Left colon (tissue), 2 donors: ENCODE measurements at regions not wholly inside any gene's neighbourhood (a gene's known extent, or its start where the extent isn't known, plus 50 kb on each side); places are given as distances from the start of the nearest gene placed in this dataset.

Experiments used
- ATAC-seq: fragments of 200-7000 bp; cut with Tn5 transposase; one replicate; pipeline ENCODE4 v1.9.1; 2020; ENCODE audit warnings: mild to moderate bottlenecking, moderate library complexity
- DNase-seq, 2 donors: peaks; one replicate each; pipeline ENCODE4 v3.0.0-alpha.2; 2020
- intact Hi-C, 2 donors: fragments of 100-400 bp; cut with DNase I in 1 of 2; cut with micrococcal nuclease in 1 of 2; formaldehyde crosslinking; loops; one replicate each; pipeline versions ENCODE4 v1.11.2 to v1.14.0; 2022; cut with DNase I, micrococcal nuclease
- donor health status: DM: no; HTN: no; CAD: no.
- donor health status: DM: yes; HTN: yes; CAD: no.

- intact Hi-C loops: no loop called here
- DNase-seq: no peak
- no peak for ATAC-seq
Measured at GRCh38 chr13:65914716-65915115, 1315.4 kb downstream of the PCDH9 start.

- intact Hi-C loops: no loop called here
Measured at GRCh38 chr13:65913173-65913572, 1317.0 kb downstream of the PCDH9 start.

GRCh38 chr13:65912516-65912915 is 1317.6 kb downstream of the PCDH9 start:
- DNase-seq (no peak), ATAC-seq (no peak)
- intact Hi-C loops: no loop called here

More at GRCh38 chr13:65913173-65913572, 1317.0 kb downstream of the PCDH9 start:
- ATAC-seq: no peak
- DNase-seq: no peak

- intact Hi-C loops: no loop called here
- ATAC-seq: no peak
- no peak for DNase-seq
Measured at GRCh38 chr13:65911546-65912193, 1318.5 kb downstream of the PCDH9 start.

- intact Hi-C loops: no loop called here
- DNase-seq (no peak), ATAC-seq (no peak)
Measured at GRCh38 chr13:65909501-65909900, 1320.6 kb downstream of the PCDH9 start.

- intact Hi-C loops: no loop called here
- no peak for ATAC-seq
- no peak for DNase-seq
Measured at GRCh38 chr13:65907666-65908525, 1322.2 kb downstream of the PCDH9 start.

GRCh38 chr13:65901723-65902122 is 1328.4 kb downstream of the PCDH9 start:
- intact Hi-C loops: no loop called here
- no peak for ATAC-seq
- no peak for DNase-seq

- no peak for ATAC-seq
- intact Hi-C loops: no loop called here
- DNase-seq: no peak
Measured at GRCh38 chr13:65894049-65894448, 1336.1 kb downstream of the PCDH9 start.

- DNase-seq (no peak), ATAC-seq (no peak)
- intact Hi-C loops: no loop called here
Measured at GRCh38 chr13:65892859-65893258, 1337.3 kb downstream of the PCDH9 start.

- intact Hi-C loops: no loop called here
- DNase-seq (no peak), ATAC-seq (no peak)
Measured at GRCh38 chr13:65889368-65889767, 1340.8 kb downstream of the PCDH9 start.

GRCh38 chr13:65882810-65883209 is 1347.3 kb downstream of the PCDH9 start:
- no peak for DNase-seq
- ATAC-seq: no peak
- intact Hi-C loops: no loop called here

GRCh38 chr13:65881561-65882155 is 1348.5 kb downstream of the PCDH9 start:
- no peak for ATAC-seq
- no peak for DNase-seq
- intact Hi-C loops: no loop called here

GRCh38 chr13:65875031-65875430 is 1355.1 kb downstream of the PCDH9 start:
- no peak for ATAC-seq
- DNase-seq: no peak
- intact Hi-C loops: no loop called here

- no peak for DNase-seq
- no peak for ATAC-seq
- intact Hi-C loops: no loop called here
Measured at GRCh38 chr13:65872448-65872847, 1357.7 kb downstream of the PCDH9 start.

GRCh38 chr13:65868884-65869283 is 1361.3 kb downstream of the PCDH9 start:
- intact Hi-C loops: no loop called here
- DNase-seq (no peak), ATAC-seq (no peak)

- no peak for DNase-seq
- ATAC-seq: no peak
- intact Hi-C loops: no loop called here
Measured at GRCh38 chr13:65868099-65868498, 1362.0 kb downstream of the PCDH9 start.

GRCh38 chr13:65866138-65866537 is 1364.0 kb downstream of the PCDH9 start:
- intact Hi-C loops: no loop called here
- DNase-seq: no peak
- no peak for ATAC-seq

GRCh38 chr13:65865206-65865605 is 1364.9 kb downstream of the PCDH9 start:
- intact Hi-C loops: no loop called here
- ATAC-seq: no peak
- DNase-seq: no peak

- ATAC-seq (no peak), DNase-seq (no peak)
- intact Hi-C loops: no loop called here
Measured at GRCh38 chr13:65864039-65864438, 1366.1 kb downstream of the PCDH9 start.

GRCh38 chr13:65860306-65860705 is 1369.8 kb downstream of the PCDH9 start:
- ATAC-seq (no peak), DNase-seq (no peak)
- intact Hi-C loops: no loop called here
